Heart left ventricle (tissue), 13 donors: ENCODE measurements at regions not wholly inside any gene's neighbourhood (a gene's known extent, or its start where the extent isn't known, plus 50 kb on each side); places are given as distances from the start of the nearest gene placed in this dataset.

Source experiments
- CTCF ChIP-seq, 12 donors: fragments of 200-600 bp; sonication (generic) in 4 of 12; IDR thresholded peaks; one replicate each; pipeline versions ENCODE4 v1.5.0 to v1.8.0; 2018 to 2022; ENCODE audit warnings: antibody characterized with exemption in 12 of 12, mild to moderate bottlenecking in 5 of 12
- POLR2A ChIP-seq, 2 donors: fragments of 450-650 bp; IDR thresholded peaks; one replicate each; pipeline ENCODE4 v1.6.1; 2017; ENCODE audit warnings: antibody characterized with exemption in 2 of 2, mild to moderate bottlenecking in 2 of 2, moderate library complexity in 2 of 2
- donor health status: ischemic (EF 13 %, LVEDD 7.1; RV severe dilation, severe dysfunction).
- donor health status: DM: no; HTN: yes; CAD: no.
- donor health status: DM: no; HTN: no; CAD: no.
- donor health status: ischemic (EF 25% LVEDD 6.9; RV normal size, moderate dysfunction).
- donor health status: ischemic (EF 25% LVEDD 5.7; RV mildly dilated, moderate dysfunction).
- donor health status: ischemic (EF 35%, LVEDD 5.7; RV mildly dilated, moderate dysfunction).
- donor health status: nonischemic (EF 11% LVEDD 7.7; RV severe dilation, severe dysfunction).
- donor health status: DM: yes; HTN: yes; CAD: no.
- donor health status: PGD.
- donor health status: ischemic (EF 29% LVEDD 5.4; RV normal size, mild dysfunction).
- donor health status: nonischemic (EF 23%, LVEDD 6.1; RV moderate dilation, normal function).

DNA sequence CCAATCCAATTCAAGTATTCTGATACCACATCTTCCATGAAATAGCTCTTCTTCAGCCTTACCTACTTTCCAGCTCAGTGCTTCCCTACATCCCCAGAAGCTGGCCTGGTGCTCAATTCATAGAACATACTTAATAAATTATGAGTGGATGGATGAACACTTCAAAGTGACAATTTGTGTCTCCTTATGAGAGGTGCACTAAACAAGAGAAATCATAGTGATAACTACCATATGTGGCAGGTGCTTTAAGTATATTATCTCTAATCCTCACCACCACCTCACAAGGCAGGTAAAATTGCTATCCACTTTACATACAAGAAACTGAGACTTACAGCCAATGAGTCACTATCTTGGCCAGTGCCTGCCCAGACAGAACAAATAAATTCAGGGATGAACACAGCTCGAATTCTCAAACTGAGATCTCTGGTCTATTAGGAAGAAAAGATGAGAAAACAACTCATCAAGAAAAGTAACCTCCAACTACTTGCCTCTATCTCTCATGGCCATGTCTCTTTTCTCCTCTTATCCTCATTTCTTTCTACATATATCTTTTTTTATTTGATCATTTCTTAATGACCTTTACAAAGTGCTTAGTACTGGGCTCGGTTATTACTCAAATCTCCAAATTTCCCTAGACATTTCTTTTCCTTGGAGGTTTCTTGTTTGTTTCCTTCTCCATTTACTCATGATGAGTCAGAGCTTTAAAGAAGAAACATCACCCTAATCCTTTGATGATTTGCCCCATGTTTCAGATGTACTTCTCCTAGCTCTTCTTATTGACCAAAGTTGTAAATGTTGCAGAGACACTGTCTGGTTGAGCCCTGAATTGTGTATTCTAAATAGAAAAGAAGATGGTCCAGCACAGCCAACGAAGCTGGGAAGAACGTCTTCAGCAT is 161.5 kb downstream of the RPS29 start:
- TF ChIP-seq CTCF (IDR thresholded peaks at IDR 0.05) (no peak), POLR2A (IDR thresholded peaks at IDR 0.05) (no peak)
